NOMO-1 treated with DMSO at 0.1 percent for 48 hours (cell line): ENCODE measurements at regions not wholly inside any gene's neighbourhood (a gene's known extent, or its start where the extent isn't known, plus 50 kb on each side); places are given as distances from the start of the nearest gene placed in this dataset.
A peak's percentile ranks its signal among the peaks of the same experiment; 100 is the strongest.
"Not testable (repeated sequence)": the region's sequence is repeated elsewhere in the genome, so short reads cannot be mapped to it uniquely, and the experiment has no call there.

Experiments
- DNase-seq: peaks from one replicate; lab custom pipeline; 2025; ENCODE audit not compliant: unreplicated experiment; lab: John Stamatoyannopoulos, UW

DNA sequence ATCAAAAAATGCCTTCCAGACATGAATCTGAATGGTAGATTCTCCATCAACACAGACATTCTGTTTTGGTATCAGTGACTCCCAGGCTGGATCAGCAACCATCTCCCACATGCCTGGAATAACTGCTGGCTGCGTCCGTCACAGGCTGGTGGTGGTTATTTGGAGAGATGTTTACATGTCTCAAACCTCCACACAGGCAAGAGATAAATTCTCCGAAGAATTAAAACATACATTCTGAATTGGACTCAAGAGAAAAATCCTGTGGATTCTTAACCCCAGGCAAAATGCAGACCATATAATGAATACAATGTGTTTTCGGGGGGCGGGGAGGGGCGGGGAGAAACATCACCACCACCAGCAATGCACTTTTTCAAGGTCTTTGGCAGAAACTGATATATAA, 108.2 kb downstream of the THBS2 start:
- DNase-seq = no peak

DNA sequence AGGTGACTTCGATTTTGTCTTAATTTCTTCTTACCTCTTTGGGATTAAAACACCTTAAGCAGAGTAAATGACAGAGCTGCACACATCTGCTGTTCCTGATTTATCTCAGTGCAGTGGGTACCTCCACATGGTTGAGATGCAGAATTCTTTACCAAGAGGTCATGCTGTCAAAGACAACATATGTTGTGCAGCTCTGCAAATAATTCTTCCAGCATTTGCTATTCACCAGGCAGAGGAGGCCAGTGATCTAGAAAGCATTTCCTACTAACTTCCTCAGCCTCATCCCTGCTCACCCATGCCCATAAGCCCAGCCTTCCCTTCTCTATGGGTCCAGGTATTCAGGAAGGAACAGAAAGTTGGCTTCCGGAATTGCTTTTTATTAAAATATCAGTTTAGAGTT, 109.3 kb downstream of the THBS2 start:
- DNase-seq = no peak

DNA sequence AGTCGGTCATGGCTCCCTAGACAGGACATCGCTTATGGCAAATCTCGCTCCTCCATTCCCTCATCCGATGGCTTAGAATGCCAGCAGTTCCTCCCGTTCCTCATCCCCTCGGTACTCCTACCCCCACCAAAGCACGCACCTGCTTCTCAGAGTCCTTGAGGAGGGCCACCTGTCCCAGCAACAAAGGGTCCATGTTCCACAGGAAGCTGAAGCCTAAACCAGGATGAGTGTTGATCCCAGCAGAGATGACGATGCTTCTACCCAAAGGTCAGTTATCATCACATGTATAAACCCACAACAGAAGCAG, 111.2 kb downstream of the THBS2 start:
- no peak for DNase-seq

DNA sequence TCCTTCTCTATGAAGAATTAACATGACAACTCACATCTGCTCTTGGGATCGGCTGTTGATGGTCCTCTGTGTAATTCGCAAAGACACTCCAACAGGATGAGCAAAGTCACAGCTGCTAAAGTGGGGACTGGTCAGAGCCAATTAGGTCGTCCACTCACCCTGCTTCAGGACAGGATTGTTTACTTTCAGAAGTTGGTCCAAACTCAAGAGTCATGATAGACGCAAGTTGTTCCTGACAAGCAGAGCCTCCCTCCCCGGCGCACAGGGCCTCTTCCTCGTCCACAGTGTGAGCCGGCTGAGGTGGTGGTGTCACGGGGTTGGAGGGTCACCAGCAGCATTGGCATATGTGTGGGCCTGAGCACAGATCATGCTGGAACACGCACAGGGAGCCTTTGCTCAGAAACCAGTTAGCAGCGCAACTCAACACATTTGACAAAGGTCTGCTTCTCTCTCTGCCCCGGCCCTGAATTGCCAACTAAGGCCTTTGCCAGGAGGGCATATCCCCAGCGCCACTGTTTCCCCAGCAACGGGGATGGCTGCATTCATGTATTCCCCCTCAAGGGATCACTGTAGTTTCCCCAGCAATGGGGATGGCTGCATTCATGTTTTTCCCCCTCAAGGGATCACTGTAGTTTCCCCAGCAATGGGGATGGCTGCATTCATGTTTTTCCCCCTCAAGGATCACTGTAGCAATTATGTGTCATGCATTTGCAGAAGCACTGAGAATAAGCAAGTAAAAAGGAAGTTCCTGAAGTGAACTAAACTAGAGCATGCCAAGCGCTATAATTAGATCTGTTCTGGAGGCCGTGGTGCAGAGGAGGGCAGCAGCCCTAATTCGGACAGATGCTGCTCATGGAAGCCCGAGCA, 111.7 kb downstream of the THBS2 start:
- DNase-seq = peak; percentile 77

DNA sequence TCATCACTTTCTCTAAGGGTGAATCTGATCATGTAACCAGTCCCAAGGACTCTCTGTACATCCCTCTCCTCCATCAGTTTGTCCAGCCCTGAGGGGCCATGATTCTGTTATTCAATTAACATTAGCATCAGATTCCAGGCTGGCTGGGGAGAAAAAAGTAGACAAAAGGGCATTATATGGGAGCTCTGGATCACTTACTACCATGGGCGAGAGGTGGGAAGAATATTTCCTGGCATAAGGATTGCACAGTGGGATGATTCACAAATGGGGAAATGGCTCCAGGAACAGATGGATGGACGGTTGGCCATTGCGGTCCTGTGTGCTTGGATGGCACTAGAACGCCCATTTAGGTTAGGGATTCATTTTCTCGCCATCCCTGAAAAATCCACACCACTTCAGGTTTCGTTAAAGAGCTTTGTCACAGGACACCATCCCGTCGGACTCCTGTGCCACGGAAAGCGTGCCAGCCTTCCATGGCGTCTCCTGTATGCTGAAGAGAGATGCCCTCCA, 112.6 kb downstream of the THBS2 start:
- DNase-seq = no peak

DNA sequence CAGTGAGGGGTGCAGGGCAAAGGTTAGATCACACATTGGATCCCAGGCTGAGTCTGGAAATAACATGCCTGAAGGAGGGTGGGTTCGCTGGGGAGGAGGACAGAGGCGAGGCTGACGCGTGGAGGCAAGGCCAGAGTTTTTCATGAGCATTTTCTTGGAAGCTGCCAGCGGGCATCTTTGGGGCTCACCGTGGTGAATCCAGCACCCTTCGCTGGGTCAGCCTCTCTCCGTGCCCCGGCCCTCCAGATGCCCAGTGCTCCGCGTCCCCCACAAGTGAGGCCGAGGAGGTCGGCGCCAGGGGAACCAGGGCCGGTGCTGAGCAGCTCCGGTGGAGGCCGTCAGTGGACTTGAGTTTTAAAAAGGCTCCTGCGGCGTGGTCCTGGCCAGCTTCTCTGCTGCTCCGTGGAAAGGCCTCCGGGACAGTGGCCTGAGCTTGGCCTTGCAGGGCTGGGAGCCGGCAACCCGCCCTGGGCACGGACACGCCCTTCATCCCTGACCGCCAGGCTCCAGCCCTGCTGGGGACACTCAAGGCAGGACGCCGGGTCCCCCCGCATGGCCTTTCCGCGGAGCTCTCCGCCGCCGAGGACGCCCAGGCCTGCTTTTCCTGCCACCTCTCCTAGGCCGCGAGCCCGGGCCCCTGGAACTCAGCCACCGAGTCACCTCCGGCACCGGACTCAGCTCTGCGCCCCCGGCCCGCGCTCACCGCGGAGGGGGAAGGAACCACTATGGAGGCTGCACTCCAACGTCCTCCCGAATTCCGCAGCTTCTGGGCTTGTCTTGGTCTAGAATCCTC, 114.3 kb downstream of the THBS2 start:
- no peak for DNase-seq

DNA sequence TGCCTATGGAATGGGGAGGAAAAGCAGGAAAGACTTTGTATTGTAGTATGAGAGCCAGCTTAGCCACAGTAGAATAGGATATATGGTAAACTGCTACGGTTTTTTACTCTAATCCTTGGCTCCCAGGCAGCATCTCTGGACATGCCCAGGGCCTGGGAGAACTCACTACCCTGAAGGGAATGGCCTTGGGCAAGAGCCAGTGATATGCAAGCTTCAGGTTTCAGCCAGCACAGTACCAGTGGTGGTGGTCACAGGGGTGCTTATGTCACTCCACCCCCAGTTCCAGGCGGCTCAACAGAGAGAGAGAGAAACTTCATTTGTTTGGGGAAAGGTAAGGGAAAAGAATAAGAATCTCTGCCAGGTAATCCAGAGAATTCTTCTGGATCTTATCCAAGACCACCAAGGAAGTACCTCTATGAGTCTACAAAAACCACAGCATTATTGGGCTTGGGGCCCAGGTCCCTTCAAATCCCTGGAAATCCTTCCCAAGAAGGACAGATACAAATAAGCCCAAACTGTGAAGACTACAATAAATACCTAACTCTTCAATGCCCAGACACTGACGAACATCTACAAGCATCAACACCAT, 121.2 kb downstream of the THBS2 start:
- no peak for DNase-seq

DNA sequence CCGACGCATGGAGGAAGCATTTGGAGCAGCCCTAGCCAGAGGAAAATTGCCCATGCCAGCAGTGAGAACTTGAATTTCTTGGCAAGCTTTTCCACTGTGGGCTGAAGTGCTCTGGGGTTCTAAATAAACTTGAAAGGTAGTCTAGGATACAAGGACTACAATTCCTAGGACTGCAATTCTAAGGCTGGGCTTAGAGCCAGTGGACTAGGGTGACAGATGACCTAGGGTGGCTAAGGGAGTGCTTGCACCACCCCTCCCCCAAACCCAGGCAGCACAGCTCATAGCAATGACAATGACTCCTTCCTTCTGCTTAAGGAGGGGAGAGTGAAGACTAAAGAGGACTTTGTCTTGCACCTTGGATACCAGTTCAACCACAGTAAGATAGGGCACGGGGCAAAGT, 122.3 kb downstream of the THBS2 start:
- no peak for DNase-seq

DNA sequence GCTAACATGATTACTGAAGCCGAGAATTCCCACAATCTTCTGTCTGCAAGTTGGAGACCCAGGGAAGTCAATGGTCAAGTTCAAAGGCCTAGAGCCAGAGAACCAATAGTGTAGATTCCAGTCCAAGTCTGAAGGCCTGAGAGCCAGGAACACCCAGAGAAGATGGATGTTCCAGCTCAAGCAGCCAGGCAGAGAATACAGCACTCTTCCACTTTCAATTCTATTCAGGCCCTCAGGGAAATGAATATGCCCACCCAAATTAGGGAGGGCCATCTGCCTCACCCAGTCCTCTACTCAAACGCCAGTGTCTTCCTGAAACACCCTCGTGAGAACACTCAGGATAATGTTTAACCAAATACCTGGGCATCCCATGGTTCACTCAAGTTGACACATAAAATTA, 123.5 kb downstream of the THBS2 start:
- no peak for DNase-seq

DNA sequence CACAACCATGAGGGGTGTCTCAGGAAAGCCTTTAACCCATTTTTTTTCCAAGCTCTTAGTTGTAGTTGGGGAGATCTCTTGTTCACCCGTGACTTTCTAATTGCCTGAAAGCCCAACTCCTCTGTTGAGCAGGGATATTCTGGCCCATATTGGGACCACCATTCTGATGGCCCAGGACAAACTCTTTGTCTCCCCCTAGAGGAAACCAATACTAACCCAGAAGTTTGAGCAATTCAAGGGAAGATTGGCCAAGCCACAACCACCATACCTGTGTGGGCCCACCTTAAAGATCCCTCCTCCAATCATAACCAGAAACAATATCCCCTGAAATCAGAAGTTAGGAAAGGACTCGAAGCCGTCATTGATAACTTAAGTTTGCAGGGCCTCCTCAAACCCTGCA, 132.6 kb downstream of the THBS2 start:
- no peak for DNase-seq

DNA sequence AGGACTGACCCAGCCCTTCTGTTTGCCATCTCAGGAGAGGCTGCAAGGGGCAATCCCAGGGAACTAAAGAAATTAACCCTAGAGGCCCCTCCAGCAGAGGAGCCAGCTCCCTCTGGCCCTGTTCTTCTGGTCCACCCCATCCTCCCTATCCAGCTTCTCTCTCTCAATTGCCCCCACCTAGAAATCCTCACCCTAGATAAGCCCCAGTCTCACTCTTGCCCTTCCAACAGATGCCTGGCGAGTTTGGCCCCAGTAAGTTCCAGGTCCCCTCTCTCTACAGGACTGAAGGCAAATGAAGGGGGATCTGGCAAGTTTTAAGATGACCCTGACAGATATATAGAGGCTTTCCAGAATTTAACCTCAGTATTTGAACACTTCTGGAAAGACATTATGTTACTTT, 134.0 kb downstream of the THBS2 start:
- no peak for DNase-seq

DNA sequence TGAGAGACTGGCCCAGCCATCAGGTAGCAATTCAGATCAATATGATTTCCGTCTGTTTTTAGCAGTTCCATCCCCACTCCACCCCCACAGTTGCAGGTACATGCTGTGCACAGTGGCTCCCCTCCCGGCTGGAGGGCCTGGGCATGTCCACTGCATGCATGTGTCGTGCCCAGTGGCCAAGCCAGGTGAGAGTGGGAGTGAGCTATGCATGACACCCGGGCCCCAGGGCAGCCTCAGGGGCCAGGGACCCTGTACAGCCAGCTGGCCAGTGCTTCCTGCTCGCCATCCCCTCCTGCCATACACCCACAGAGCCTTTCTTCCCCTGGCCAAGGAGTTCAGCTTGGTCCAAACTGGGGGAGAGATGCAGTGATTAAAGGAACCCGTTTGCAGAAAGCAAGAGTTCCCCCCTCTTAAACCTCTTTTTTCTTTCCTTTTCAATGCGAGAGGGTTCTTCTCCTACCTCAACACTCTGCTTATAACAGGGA, 135.3 kb downstream of the THBS2 start:
- no peak for DNase-seq

DNA sequence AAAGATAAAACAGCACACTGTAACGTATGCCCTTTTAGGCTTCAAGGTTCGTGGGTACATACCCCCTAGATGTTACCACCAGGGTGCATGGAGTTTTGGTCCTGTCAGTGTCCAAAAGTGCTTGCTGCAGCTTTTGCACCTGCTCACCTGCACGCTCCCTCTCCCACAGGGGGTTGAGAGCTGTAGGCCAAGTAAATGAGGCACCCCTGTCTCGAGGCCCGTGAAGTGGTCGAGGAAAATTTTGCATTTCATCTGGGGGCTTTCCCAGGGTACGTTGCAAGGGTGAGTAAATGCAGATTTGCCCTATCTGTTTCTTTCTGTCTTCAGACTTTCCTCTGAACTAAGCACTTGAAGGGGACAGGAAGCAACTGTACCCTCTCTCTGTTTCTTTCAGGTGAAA, 136.0 kb downstream of the THBS2 start:
- DNase-seq = no peak

DNA sequence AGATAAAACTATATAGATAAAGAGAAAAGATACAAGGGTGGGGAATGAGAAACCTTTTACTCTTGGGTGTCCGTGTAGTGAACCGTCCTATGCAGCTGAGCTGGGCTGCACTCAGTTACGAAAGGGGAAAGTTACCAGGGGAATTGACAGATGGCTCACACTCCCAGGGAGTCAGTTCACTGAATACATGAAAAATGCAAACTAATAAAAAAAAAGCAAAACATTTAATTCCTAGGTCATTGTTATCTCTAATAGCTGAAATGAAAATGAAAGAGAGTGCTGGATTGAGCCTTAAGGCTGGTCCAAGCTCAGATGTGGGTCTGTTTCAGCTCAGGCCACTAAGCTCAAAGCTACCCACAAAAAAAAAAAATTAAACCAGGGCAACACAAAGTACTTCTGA, 138.0 kb downstream of the THBS2 start:
- DNase-seq = no peak

DNA sequence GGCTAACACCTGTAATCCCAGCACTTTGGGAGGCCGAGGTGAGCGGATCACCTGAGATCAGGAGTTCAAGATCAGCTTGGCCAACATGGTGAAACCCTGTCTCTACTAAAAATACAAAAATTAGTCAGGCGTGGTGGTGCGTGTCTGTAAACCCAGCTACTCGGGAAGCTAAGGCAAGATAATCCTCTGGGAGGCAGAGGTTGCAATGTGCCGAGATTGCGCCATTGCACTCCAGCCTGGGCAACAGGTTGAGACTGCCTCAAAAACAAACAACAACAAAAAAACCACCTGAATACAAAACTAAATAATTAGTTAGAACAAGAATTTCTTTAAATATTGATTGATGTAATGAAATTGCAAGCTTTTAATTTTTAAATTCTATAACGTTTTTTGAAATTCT, 139.0 kb downstream of the THBS2 start:
- DNase-seq = not testable (repeated sequence)

DNA sequence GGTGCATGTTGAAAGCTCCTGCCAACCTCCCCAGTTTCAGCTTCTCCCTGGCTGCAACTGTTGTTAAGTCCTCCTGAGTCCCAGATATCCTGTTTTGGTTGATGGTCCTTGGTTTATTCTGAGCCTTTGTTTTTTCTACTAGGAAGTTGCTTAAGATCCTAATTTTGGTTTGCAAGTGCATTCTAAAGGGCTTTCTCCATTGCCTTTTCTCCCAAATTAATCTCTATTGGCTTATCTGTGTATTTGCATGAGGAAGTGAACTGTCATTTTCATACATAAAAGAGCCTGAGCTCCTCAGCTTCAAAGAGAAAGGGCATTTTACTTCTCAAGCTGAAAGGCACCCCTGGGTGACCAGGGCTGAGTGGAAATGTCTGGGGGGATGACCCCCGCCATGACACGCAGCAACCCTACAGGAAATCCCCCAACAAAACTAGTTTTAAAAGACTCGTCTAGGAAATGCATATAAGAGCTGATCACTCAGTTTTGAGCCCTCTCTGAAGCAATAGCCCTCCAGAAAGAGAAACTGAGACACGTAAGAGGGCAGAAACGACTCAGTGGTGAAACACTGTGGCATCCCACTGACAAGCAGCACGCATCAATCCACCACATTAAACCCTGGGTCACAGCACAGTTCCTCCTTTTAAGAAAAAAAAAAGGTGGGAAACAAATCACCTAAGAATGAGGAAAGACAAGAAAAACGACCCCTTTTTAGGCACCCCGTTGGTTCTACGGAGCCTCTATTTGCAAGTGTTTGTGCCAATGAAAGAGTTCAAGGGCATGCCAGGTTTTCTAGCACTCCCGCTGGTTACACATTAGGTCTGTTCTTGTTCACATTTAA, 140.9 kb downstream of the THBS2 start:
- peak; percentile 38 for DNase-seq

DNA sequence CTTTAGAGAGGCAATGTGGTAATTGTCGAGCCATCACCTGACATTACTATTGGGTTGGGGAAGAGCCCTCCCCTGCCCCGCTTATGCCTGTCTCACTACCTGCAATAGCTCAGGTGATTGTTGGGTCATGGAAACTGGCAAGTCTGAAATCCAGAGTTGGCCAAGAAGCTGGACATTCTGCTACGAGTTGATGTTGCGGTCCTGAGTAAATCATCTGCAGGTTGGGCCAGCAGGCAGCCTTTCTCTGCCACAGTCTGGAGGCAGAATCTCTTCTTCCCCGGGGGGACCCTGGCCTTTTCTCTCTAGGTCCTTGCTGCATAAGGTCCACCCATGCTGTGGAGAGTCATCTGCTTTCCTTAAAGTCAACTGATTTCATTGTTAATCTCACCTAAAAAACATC, 142.4 kb downstream of the THBS2 start:
- DNase-seq = no peak

DNA sequence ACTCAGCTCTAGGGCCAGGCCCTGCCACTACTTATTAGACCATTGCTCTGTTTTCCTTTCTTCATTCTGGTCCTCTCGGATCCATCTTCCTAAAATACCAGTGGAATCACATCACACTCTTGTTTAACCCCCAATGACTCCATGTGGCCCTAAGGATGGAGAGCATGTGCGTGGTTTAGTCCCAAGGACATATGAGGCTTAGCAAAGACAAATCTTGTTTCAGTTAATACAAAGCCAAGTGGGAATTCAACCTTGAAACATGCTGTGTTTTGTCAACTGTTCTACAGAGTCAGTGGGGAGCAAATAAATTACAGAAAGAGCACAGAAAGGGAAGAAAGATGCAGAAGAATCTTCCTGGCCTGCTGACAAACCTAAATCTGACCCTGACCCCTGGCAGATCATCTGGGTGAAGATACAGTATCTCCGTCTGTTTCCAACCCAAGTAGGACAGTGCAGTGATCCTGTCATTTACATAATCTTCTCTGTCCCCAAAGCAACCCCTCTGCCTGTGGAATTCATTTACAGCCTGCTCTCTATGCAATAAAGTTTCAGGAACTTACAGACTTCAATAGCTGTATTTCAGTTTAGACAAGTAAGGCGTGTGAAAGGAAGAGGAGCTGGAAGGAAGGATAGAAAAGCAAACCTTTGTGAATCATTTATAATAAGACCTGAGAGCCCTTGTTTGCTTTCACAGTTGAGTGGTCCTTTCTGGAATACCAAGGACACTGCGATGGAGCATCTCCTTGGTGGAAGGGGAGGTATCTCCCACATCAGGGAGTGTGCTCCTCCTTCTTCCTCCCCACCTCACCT, 144.0 kb downstream of the THBS2 start:
- no peak for DNase-seq

DNA sequence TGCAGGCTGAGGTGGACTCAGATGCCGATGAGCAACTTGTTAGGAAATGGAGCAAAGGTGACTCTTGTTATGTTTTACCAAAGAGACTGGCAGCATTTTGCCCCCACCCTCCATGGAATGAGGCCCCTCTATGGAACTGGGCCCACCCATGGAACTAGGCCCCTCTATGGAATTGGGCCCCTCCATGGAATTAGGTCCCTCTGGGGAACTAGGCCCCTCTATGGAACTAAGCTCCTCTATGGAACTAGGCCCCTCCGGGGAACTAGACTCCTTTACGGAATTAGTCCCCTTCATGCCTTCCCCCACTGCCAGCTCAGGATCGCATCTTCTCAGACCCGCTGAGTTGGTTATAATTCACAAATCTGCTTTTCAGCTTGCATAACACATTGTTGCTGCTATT, 144.9 kb downstream of the THBS2 start:
- DNase-seq = no peak

DNA sequence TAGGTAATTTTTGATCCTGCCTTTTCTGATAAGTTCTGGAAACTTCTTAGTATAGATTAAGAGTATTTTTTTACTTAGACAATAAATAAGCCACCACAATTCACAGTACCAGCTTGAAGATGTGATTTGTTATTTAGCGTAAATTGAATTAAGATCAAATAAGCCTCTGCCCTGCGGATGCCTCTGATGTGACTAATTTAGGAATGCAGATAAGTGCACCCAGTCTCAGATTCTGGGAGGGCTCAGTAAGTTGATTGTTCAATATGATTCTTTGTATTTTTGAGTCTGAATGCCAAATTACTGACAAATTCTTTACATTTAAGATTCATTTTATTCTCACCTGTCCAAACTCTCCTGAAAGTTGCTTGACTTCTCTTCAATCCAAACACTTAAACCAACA, 147.5 kb downstream of the THBS2 start:
- DNase-seq = no peak
